ENCODE measurements at regions not wholly inside any gene's neighbourhood (a gene's known extent, or its start where the extent isn't known, plus 50 kb on each side); places are given as distances from the start of the nearest gene placed in this dataset.

DNA sequence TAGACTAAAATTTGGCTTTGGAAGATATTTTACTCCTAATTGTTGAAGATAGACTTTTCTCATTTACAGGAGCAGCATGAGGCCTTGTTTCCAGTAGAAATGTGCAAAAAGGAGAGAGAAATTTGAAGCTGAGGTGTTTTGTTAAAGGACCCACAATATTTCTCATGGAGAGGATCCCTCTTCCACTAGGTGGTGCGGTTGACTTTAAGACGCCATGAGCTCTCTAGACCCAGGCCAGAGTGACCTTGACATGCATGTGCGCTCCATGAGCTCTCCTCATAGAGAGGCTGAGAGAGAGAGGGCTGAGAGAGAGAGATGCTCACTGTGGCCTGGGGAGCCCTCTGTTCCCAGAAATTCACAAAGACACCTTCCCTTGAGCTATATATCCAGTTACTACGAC is 861.2 kb upstream of the EYS start:
- CTCF ChIA-PET: no interaction called here
- no peak for DNase-seq
- TF ChIP-seq, protein P1, sequence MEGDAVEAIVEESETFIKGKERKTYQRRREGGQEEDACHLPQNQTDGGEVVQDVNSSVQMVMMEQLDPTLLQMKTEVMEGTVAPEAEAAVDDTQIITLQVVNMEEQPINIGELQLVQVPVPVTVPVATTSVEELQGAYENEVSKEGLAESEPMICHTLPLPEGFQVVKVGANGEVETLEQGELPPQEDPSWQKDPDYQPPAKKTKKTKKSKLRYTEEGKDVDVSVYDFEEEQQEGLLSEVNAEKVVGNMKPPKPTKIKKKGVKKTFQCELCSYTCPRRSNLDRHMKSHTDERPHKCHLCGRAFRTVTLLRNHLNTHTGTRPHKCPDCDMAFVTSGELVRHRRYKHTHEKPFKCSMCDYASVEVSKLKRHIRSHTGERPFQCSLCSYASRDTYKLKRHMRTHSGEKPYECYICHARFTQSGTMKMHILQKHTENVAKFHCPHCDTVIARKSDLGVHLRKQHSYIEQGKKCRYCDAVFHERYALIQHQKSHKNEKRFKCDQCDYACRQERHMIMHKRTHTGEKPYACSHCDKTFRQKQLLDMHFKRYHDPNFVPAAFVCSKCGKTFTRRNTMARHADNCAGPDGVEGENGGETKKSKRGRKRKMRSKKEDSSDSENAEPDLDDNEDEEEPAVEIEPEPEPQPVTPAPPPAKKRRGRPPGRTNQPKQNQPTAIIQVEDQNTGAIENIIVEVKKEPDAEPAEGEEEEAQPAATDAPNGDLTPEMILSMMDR (IDR thresholded peaks at IDR 0.05; ENCODE audit: unreplicated experiment): no peak
- H3K36me3 Mint-ChIP-seq (ENCODE audit: insufficient read depth, unreplicated experiment): no peaks in the 10 kb centered on the region
- H3K27me3 Mint-ChIP-seq (ENCODE audit: unreplicated experiment): no peaks in the 10 kb centered on the region
- peaks cover 3% of the 10 kb centered on the region for H3K9me3 Mint-ChIP-seq (ENCODE audit: low read depth, unreplicated experiment)
- H3K4me1 Mint-ChIP-seq (ENCODE audit: low read depth, unreplicated experiment): no peaks in the 10 kb centered on the region
- BruUV-seq (replicated peaks): no TSS peak
- intact Hi-C loops (cut with micrococcal nuclease; ENCODE audit: unreplicated experiment): no loop called here
- H3K4me3 Mint-ChIP-seq (ENCODE audit: low read depth, unreplicated experiment): no peak overlapping the region
- H3K27ac Mint-ChIP-seq (ENCODE audit: unreplicated experiment): no peak overlapping the region

DNA sequence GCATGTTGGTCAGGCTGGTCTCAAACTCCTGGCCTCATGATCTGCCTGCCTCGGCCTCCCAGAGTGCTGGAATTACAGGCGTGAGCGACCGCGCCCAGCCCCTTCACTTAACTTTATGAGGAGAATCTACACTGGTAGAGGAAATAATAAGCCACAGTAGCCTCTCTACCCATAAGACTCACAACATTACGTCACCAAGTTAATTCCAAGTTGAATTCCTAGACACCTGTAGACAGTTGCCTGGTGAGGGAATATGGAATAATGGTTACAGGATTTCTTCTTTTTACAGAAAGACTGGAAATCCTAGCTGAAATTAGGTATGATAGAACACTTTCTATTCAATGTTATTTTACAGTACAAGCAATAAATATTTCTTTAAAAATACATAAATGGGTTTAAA is 854.5 kb upstream of the EYS start:
- Mint-ChIP-seq H3K4me1 (ENCODE audit: low read depth, unreplicated experiment) (no peaks in the 10 kb centered on the region), H3K27ac (ENCODE audit: unreplicated experiment) (no peak overlapping the region), H3K27me3 (ENCODE audit: unreplicated experiment) (no peaks in the 10 kb centered on the region), H3K9me3 (ENCODE audit: low read depth, unreplicated experiment) (peaks cover 9% of the 10 kb centered on the region), H3K4me3 (ENCODE audit: low read depth, unreplicated experiment) (no peak overlapping the region), H3K36me3 (ENCODE audit: insufficient read depth, unreplicated experiment) (no peaks in the 10 kb centered on the region)
- intact Hi-C loops (cut with micrococcal nuclease; ENCODE audit: unreplicated experiment): no loop called here
- CTCF ChIA-PET: no interaction called here
- BruUV-seq (replicated peaks): no TSS peak
- DNase-seq: no peak
- TF ChIP-seq, protein P1 (IDR thresholded peaks at IDR 0.05; ENCODE audit: unreplicated experiment): no peak

DNA sequence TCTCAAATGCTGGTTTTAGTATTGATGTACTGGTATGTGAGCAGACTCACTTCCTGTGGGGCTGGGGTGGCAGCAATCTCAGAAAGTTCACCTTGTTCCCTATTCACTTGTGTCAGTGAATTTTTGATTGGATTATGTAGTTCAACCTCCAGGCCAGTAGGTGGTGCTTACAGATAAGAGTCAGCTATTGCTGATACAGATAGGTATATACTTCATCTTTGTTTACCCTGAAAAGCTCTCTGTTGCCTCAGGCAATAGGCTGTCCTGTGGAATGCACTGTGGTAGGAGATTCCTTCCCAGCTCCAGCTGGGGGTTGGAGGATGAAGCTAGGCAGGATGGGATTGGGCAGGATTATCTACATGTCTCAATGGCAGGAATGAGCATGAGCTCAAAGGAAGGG is 851.2 kb upstream of the EYS start:
- Mint-ChIP-seq H3K4me3 (ENCODE audit: low read depth, unreplicated experiment) (no peak overlapping the region), H3K36me3 (ENCODE audit: insufficient read depth, unreplicated experiment) (no peaks in the 10 kb centered on the region), H3K27ac (ENCODE audit: unreplicated experiment) (no peak overlapping the region), H3K9me3 (ENCODE audit: low read depth, unreplicated experiment) (peaks cover 18% of the 10 kb centered on the region), H3K27me3 (ENCODE audit: unreplicated experiment) (no peaks in the 10 kb centered on the region), H3K4me1 (ENCODE audit: low read depth, unreplicated experiment) (no peaks in the 10 kb centered on the region)
- TF ChIP-seq, protein P1 (IDR thresholded peaks at IDR 0.05; ENCODE audit: unreplicated experiment): no peak
- BruUV-seq (replicated peaks): no TSS peak
- CTCF ChIA-PET: no interaction called here
- intact Hi-C loops (cut with micrococcal nuclease; ENCODE audit: unreplicated experiment): no loop called here
- no peak for DNase-seq

DNA sequence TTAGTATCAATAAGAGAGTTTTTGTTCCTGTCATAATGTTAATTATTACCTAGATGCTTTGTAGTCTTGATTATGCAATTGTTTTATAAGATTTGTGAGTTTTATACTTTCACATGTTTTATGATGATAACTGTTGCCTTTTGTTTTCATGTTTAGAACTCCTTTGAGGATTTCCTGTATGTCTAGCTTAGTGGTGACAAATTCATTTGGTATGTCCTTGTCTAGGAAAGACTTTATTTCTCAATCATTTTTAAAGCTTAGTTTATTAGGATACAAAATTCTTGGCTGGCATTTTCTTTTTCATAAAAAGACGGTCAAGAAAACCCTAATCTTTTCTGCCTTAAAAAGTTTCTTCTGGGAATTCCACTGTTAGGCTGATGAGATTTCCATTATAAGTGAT is 849.9 kb upstream of the EYS start:
- TF ChIP-seq, protein P1 (IDR thresholded peaks at IDR 0.05; ENCODE audit: unreplicated experiment): no peak
- Mint-ChIP-seq H3K4me3 (ENCODE audit: low read depth, unreplicated experiment) (no peak overlapping the region), H3K4me1 (ENCODE audit: low read depth, unreplicated experiment) (no peaks in the 10 kb centered on the region), H3K9me3 (ENCODE audit: low read depth, unreplicated experiment) (peaks cover 18% of the 10 kb centered on the region), H3K27ac (ENCODE audit: unreplicated experiment) (no peak overlapping the region), H3K36me3 (ENCODE audit: insufficient read depth, unreplicated experiment) (no peaks in the 10 kb centered on the region), H3K27me3 (ENCODE audit: unreplicated experiment) (no peaks in the 10 kb centered on the region)
- DNase-seq: no peak
- no TSS peak for BruUV-seq (replicated peaks)
- intact Hi-C loops (cut with micrococcal nuclease; ENCODE audit: unreplicated experiment): no loop called here
- CTCF ChIA-PET: no interaction called here

DNA sequence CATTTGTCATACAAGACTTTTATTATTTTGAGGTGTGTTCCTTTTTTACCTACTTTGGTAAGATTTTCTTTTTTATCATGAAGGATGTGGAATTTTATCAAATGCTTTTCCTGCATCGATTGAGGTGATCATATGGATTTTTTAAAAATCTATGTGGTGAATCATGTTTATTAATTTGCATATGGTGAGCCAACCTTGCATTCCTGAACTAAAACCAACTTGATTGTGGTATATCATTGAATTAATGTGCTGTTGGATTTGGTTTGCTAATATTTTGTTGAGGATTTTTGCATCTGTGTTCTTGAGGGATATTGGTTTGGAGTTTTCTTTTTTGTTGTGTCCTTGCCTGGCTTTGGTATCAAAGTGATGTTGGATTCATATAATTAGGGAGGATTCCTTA is 848.1 kb upstream of the EYS start:
- BruUV-seq (replicated peaks): no TSS peak
- Mint-ChIP-seq H3K27me3 (ENCODE audit: unreplicated experiment) (no peaks in the 10 kb centered on the region), H3K36me3 (ENCODE audit: insufficient read depth, unreplicated experiment) (no peaks in the 10 kb centered on the region), H3K4me3 (ENCODE audit: low read depth, unreplicated experiment) (no peak overlapping the region), H3K4me1 (ENCODE audit: low read depth, unreplicated experiment) (no peaks in the 10 kb centered on the region), H3K9me3 (ENCODE audit: low read depth, unreplicated experiment) (peaks cover 15% of the 10 kb centered on the region), H3K27ac (ENCODE audit: unreplicated experiment) (no peak overlapping the region)
- DNase-seq: no peak
- TF ChIP-seq, protein P1 (IDR thresholded peaks at IDR 0.05; ENCODE audit: unreplicated experiment): no peak
- intact Hi-C loops (cut with micrococcal nuclease; ENCODE audit: unreplicated experiment): no loop called here
- CTCF ChIA-PET: no interaction called here

Measured in Calu3 (cell line).